ENCODE measurements at regions not wholly inside any gene's neighbourhood (a gene's known extent, or its start where the extent isn't known, plus 50 kb on each side); places are given as distances from the start of the nearest gene placed in this dataset.

- no peaks in the 10 kb centered on the region for H3K27me3 ChIP-seq (ENCODE audit: control insufficient read depth in 2 of 2, insufficient read depth in 2 of 2, low read length in 2 of 2)
- Mint-ChIP-seq H3K4me1 (no peaks in the 10 kb centered on the region), H3K9me3 (peaks cover 0 to 9% (median 0%) of the 10 kb centered on the region in 7 donors), H3K36me3 (no peaks in the 10 kb centered on the region), H3K4me3 (no peak overlapping the region), H3K27me3 (ENCODE audit: low read depth in 3 of 3) (no peaks in the 10 kb centered on the region), H3K27ac (no peak overlapping the region)
- H2AFZ ChIP-seq (ENCODE audit: insufficient read depth, low read depth, low read length, poor library complexity, severe bottlenecking), result no peak overlapping the region
- TF ChIP-seq CTCF (IDR thresholded peaks at IDR 0.05), result no peak
- H3K4me2 ChIP-seq (replicated peaks; ENCODE audit: extremely low read depth, low read length, poor library complexity, severe bottlenecking), result no peak overlapping the region
- H3K4me1 ChIP-seq (ENCODE audit: control insufficient read depth in 1 of 2, insufficient read depth in 2 of 2, low read length in 2 of 2), result no peaks in the 10 kb centered on the region
- no peaks in the 10 kb centered on the region for H3K36me3 ChIP-seq (replicated peaks in 1 of 2; ENCODE audit: control insufficient read depth in 1 of 2, insufficient read depth in 2 of 2, low read length in 2 of 2)
- intact Hi-C loops (cut with micrococcal nuclease), result no loop called here
- no peak overlapping the region for H3K9ac ChIP-seq (ENCODE audit: insufficient read depth, low read length, poor library complexity, severe bottlenecking)
- no peak for DNase-seq
- H4K20me1 ChIP-seq (ENCODE audit: insufficient read depth, low read length), result no peaks in the 10 kb centered on the region
- H3K79me2 ChIP-seq (ENCODE audit: insufficient read depth, low read length), result no peaks in the 10 kb centered on the region
- H3K4me3 ChIP-seq (replicated peaks in 1 of 3; ENCODE audit: low read depth in 2 of 3, low read length in 3 of 3), result no peak overlapping the region
- no peak overlapping the region for H3K27ac ChIP-seq (ENCODE audit: low read depth in 1 of 2, low read length in 2 of 2)
- 78% methylated on average over 1 of the region's 1 CpG for WGBS (ENCODE audit: insufficient coverage)
- no peaks in the 10 kb centered on the region for H3K9me3 ChIP-seq (replicated peaks in 1 of 2; ENCODE audit: control insufficient read depth in 1 of 2, insufficient read depth in 1 of 2, low read length in 2 of 2)
These were observed 447.6 kb upstream of the CHST9 start for GRCh38 chr18:27632706-27633105.

DNA sequence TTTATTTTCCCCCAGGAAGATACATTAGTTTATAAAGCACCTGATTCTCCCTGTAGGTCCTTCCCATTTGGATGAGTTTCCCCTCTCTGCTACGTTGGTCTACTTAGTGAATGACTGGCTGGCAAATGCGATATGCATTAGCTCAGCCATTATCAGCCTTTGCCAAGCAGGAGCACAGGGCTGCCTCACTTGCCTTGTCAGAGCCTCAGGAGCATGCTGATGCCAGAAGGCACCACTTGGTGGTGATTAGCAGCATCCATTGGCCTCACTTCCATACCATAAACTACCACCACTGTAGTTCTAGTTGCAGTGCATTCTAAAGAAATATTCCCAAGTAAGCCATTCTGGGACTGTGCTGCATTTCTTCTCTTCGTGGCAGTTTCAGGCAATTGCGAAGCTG is 442.8 kb upstream of the CHST9 start:
- Histone ChIP-seq H4K20me1 (ENCODE audit: insufficient read depth, low read length) (no peaks in the 10 kb centered on the region), H3K4me1 (ENCODE audit: control insufficient read depth in 1 of 2, insufficient read depth in 2 of 2, low read length in 2 of 2) (no peaks in the 10 kb centered on the region), H3K4me2 (replicated peaks; ENCODE audit: extremely low read depth, low read length, poor library complexity, severe bottlenecking) (no peak overlapping the region), H3K36me3 (replicated peaks in 1 of 2; ENCODE audit: control insufficient read depth in 1 of 2, insufficient read depth in 2 of 2, low read length in 2 of 2) (no peaks in the 10 kb centered on the region), H3K27me3 (ENCODE audit: control insufficient read depth in 2 of 2, insufficient read depth in 2 of 2, low read length in 2 of 2) (no peaks in the 10 kb centered on the region), H2AFZ (ENCODE audit: insufficient read depth, low read depth, low read length, poor library complexity, severe bottlenecking) (no peak overlapping the region), H3K9me3 (replicated peaks in 1 of 2; ENCODE audit: control insufficient read depth in 1 of 2, insufficient read depth in 1 of 2, low read length in 2 of 2) (no peaks in the 10 kb centered on the region), H3K79me2 (ENCODE audit: insufficient read depth, low read length) (no peaks in the 10 kb centered on the region), H3K27ac (ENCODE audit: low read depth in 1 of 2, low read length in 2 of 2) (no peak overlapping the region), H3K9ac (ENCODE audit: insufficient read depth, low read length, poor library complexity, severe bottlenecking) (no peak overlapping the region), H3K4me3 (replicated peaks in 1 of 3; ENCODE audit: low read depth in 2 of 3, low read length in 3 of 3) (no peak overlapping the region)
- no peak overlapping the region for H3K4me3 Mint-ChIP-seq
- peaks cover 0 to 4% (median 1%) of the 10 kb centered on the region in 3 donors for H3K27me3 Mint-ChIP-seq (ENCODE audit: low read depth in 3 of 3)
- no peaks in the 10 kb centered on the region for H3K36me3 Mint-ChIP-seq
- 100% methylated on average over 2 of the region's 4 CpGs for WGBS (ENCODE audit: insufficient coverage)
- DNase-seq, result no peak
- H3K9me3 Mint-ChIP-seq, result no peaks in the 10 kb centered on the region
- H3K27ac Mint-ChIP-seq, result no peak overlapping the region
- no peaks in the 10 kb centered on the region for H3K4me1 Mint-ChIP-seq
- no peak for TF ChIP-seq CTCF (IDR thresholded peaks at IDR 0.05)
- intact Hi-C loops (cut with micrococcal nuclease), result no loop called here
